HCT116 (cell line): ENCODE measurements at regions not wholly inside any gene's neighbourhood (a gene's known extent, or its start where the extent isn't known, plus 50 kb on each side); places are given as distances from the start of the nearest gene placed in this dataset.

Experiments used
- ATF3 ChIP-seq: IDR thresholded peaks from 2 replicates; pipeline ENCODE4 v1.6.1; 2012
- CBX3 ChIP-seq: IDR thresholded peaks from 2 replicates; pipeline ENCODE4 v1.6.1; 2012; ENCODE audit warnings: low read depth
- CTCF ChIP-seq, 3 experiments: fragments of 200-600 bp in 1 of 3; sonication (generic) in 1 of 3; IDR thresholded peaks in 2 of 3; conservative IDR thresholded peaks in 1 of 3; 2 replicates each; pipeline ENCODE4 v1.5.1; 2012 to 2017; ENCODE audit warnings: low read depth in 2 of 3, low read length in 2 of 3, antibody characterized with exemption in 1 of 3, borderline replicate concordance in 1 of 3, control low read depth in 1 of 3, mild to moderate bottlenecking in 1 of 3, mixed read lengths in 1 of 3, mixed run types in 1 of 3, moderate library complexity in 1 of 3; ENCODE audit not compliant: insufficient read depth in 1 of 3
- EGR1 ChIP-seq: IDR thresholded peaks from 2 replicates; pipeline ENCODE4 v1.6.1; 2012; ENCODE audit warnings: low read depth
- EZH2 ChIP-seq: fragments of 200-600 bp; sonication (generic); IDR thresholded peaks from 2 replicates; pipeline ENCODE4 v1.6.1; 2017; ENCODE audit warnings: antibody characterized with exemption, mixed run types
- EZH2phosphoT487 ChIP-seq: fragments of 200-600 bp; IDR thresholded peaks from 2 replicates; pipeline ENCODE4 v1.6.1; 2018; ENCODE audit warnings: antibody characterized with exemption, borderline replicate concordance
- FOSL1 ChIP-seq: IDR thresholded peaks from 2 replicates; pipeline ENCODE4 v1.6.1; 2012; ENCODE audit warnings: low read depth
- MAX ChIP-seq: IDR thresholded peaks from 2 replicates; pipeline ENCODE4 v1.6.1; 2012
- POLR2AphosphoS5 ChIP-seq: IDR thresholded peaks from 2 replicates; pipeline ENCODE4 v1.6.1; 2011; ENCODE audit warnings: mild to moderate bottlenecking, low read depth, low read length, moderate library complexity
- RAD21 ChIP-seq: IDR thresholded peaks from 2 replicates; pipeline ENCODE4 v1.6.1; 2012; ENCODE audit warnings: low read depth, mild to moderate bottlenecking
- REST ChIP-seq: IDR thresholded peaks from 2 replicates; pipeline ENCODE4 v1.6.1; 2012; ENCODE audit warnings: low read depth
- TCF7L2 ChIP-seq: IDR thresholded peaks from 2 replicates; pipeline ENCODE4 v1.7.0; 2011; ENCODE audit warnings: borderline replicate concordance, inconsistent platforms; ENCODE audit not compliant: insufficient read depth, insufficient read length; ENCODE audit errors: extremely low read depth
- ZBTB33 ChIP-seq: IDR thresholded peaks from 2 replicates; pipeline ENCODE4 v1.6.1; 2011; ENCODE audit warnings: mild to moderate bottlenecking, low read length, moderate library complexity; ENCODE audit not compliant: insufficient replicate concordance; ENCODE audit errors: extremely low read depth
- ZFX ChIP-seq: fragments of 450-650 bp; IDR thresholded peaks from 2 replicates; pipeline ENCODE4 v1.6.1; 2017

- no peak for TF ChIP-seq CTCF (IDR thresholded peaks at IDR 0.05 in 2 of 3, conservative IDR thresholded peaks at IDR 0.05 in 1 of 3; ENCODE audit: borderline replicate concordance in 1 of 3, insufficient read depth in 1 of 3, low read depth in 2 of 3, low read length in 2 of 3)
- TF ChIP-seq RAD21 = no peak
- no peak for TF ChIP-seq REST
- TF ChIP-seq ZBTB33 = no peak
- TF ChIP-seq MAX = no peak
- TF ChIP-seq CBX3 = no peak
- no peak for TF ChIP-seq TCF7L2
- no peak for TF ChIP-seq EGR1
- TF ChIP-seq POLR2AphosphoS5 = no peak
- TF ChIP-seq ATF3 = no peak
- no peak for TF ChIP-seq ZFX
- TF ChIP-seq EZH2 = no peak
- no peak for TF ChIP-seq EZH2phosphoT487
- TF ChIP-seq FOSL1 = no peak
These were observed 994.0 kb downstream of the TSN start for GRCh38 chr2:122749405-122749804.
